Colon (tissue), 2 donors: ENCODE measurements at regions not wholly inside any gene's neighbourhood (a gene's known extent, or its start where the extent isn't known, plus 50 kb on each side); places are given as distances from the start of the nearest gene placed in this dataset.
"Not testable (repeated sequence)": the region's sequence is repeated elsewhere in the genome, so short reads cannot be mapped to it uniquely, and the experiment has no call there.

ENCODE experiments used
- FAIRE-seq: peaks from 2 replicates; lab custom pipeline; 2012; peaks lifted over from hg19 to GRCh38; lab: Jason Lieb, UNC
- donor health status: control.
- donor health status: control.

- FAIRE-seq, result no peak
Measured at GRCh38 chr6:22349051-22349450, 52.2 kb upstream of the PRL start.

GRCh38 chr6:22349528-22349927 is 52.7 kb upstream of the PRL start:
- no peak for FAIRE-seq

- FAIRE-seq, result no peak
Measured at GRCh38 chr6:22350109-22350508, 53.3 kb upstream of the PRL start.

- no peak for FAIRE-seq
Measured at GRCh38 chr6:22353101-22353500, 56.3 kb upstream of the PRL start.

GRCh38 chr6:22356362-22356940 is 59.6 kb upstream of the PRL start:
- no peak for FAIRE-seq

GRCh38 chr6:22357724-22358189 is 60.9 kb upstream of the PRL start:
- no peak for FAIRE-seq

- no peak for FAIRE-seq
Measured at GRCh38 chr6:22361576-22361975, 64.7 kb upstream of the PRL start.

- no peak for FAIRE-seq
Measured at GRCh38 chr6:22362361-22362760, 65.5 kb upstream of the PRL start.

- no peak for FAIRE-seq
Measured at GRCh38 chr6:22363166-22363713, 66.4 kb upstream of the PRL start.

GRCh38 chr6:22363714-22364239 is 66.9 kb upstream of the PRL start:
- FAIRE-seq, result no peak

GRCh38 chr6:22364306-22364705 is 67.5 kb upstream of the PRL start:
- FAIRE-seq, result no peak

GRCh38 chr6:22366214-22366613 is 69.4 kb upstream of the PRL start:
- FAIRE-seq, result no peak

GRCh38 chr6:22367346-22367745 is 70.5 kb upstream of the PRL start:
- FAIRE-seq, result no peak

- FAIRE-seq, result no peak
Measured at GRCh38 chr6:22368794-22369193, 72.0 kb upstream of the PRL start.

- FAIRE-seq, result no peak
Measured at GRCh38 chr6:22372922-22373321, 76.1 kb upstream of the PRL start.

- FAIRE-seq, result not testable (repeated sequence)
Measured at GRCh38 chr6:22374950-22375349, 78.1 kb upstream of the PRL start.

- FAIRE-seq, result not testable (repeated sequence)
Measured at GRCh38 chr6:22376293-22376692, 79.5 kb upstream of the PRL start.

GRCh38 chr6:22378536-22378935 is 81.7 kb upstream of the PRL start:
- not testable (repeated sequence) for FAIRE-seq

GRCh38 chr6:22380236-22380635 is 83.4 kb upstream of the PRL start:
- no peak for FAIRE-seq

- no peak for FAIRE-seq
Measured at GRCh38 chr6:22381845-22382544, 85.2 kb upstream of the PRL start.

GRCh38 chr6:22383016-22383415 is 86.2 kb upstream of the PRL start:
- no peak for FAIRE-seq

- FAIRE-seq, result no peak
Measured at GRCh38 chr6:22392711-22393110, 95.9 kb upstream of the PRL start.

- FAIRE-seq, result no peak
Measured at GRCh38 chr6:22394691-22395090, 97.9 kb upstream of the PRL start.

GRCh38 chr6:22399693-22400092 is 102.9 kb upstream of the PRL start:
- no peak for FAIRE-seq
